Upper lobe of right lung (tissue), 1 donor: ENCODE measurements at regions not wholly inside any gene's neighbourhood (a gene's known extent, or its start where the extent isn't known, plus 50 kb on each side); places are given as distances from the start of the nearest gene placed in this dataset.

Experiments used
- ATAC-seq: fragments of 200-7000 bp; cut with Tn5 transposase; one replicate; pipeline ENCODE4 v1.9.1; 2020; ENCODE audit warnings: mild to moderate bottlenecking, moderate library complexity
- DNase-seq: peaks from one replicate; pipeline ENCODE4 v3.0.0-alpha.2; 2020
- H3K27ac ChIP-seq: fragments of 200-600 bp; one replicate; pipeline ENCODE4 v1.8.0; 2022
- H3K27me3 ChIP-seq: fragments of 200-600 bp; one replicate; pipeline ENCODE4 v1.8.0; 2022; ENCODE audit warnings: mild to moderate bottlenecking
- H3K36me3 ChIP-seq: fragments of 200-600 bp; one replicate; pipeline ENCODE4 v1.8.0; 2022
- H3K4me1 ChIP-seq: fragments of 200-600 bp; one replicate; pipeline ENCODE4 v1.8.0; 2022
- H3K4me3 ChIP-seq: fragments of 200-600 bp; one replicate; pipeline ENCODE4 v1.8.0; 2022; ENCODE audit warnings: mild to moderate bottlenecking
- H3K9me3 ChIP-seq: fragments of 200-600 bp; one replicate; pipeline ENCODE4 v1.8.0; 2022
- CTCF ChIP-seq: fragments of 200-600 bp; IDR thresholded peaks from one replicate; pipeline ENCODE4 v1.8.0; 2022; ENCODE audit warnings: antibody characterized with exemption
- intact Hi-C: fragments of 100-400 bp; cut with DNase I; formaldehyde crosslinking; loops from one replicate; pipeline ENCODE4 v1.11.0; 2022
- donor health status: DM: no; HTN: yes; CAD: no; lungs with severe emphysema.

GRCh38 chr6:21382821-21383449 is 210.6 kb upstream of the SOX4 start:
- Histone ChIP-seq H3K27me3 (no peaks in the 10 kb centered on the region), H3K4me3 (no peak overlapping the region), H3K27ac (no peak overlapping the region), H3K4me1 (no peaks in the 10 kb centered on the region), H3K36me3 (no peaks in the 10 kb centered on the region), H3K9me3 (no peaks in the 10 kb centered on the region)
- DNase-seq (no peak), ATAC-seq (no peak)
- intact Hi-C loops = no loop called here
- no peak for TF ChIP-seq CTCF

- H3K27ac ChIP-seq = no peak overlapping the region
- peak; percentile 13 for ATAC-seq
- no peaks in the 10 kb centered on the region for H3K4me1 ChIP-seq
- H3K4me3 ChIP-seq = no peak overlapping the region
- no peaks in the 10 kb centered on the region for H3K36me3 ChIP-seq
- no peak for DNase-seq
- intact Hi-C loops = no loop called here
- no peaks in the 10 kb centered on the region for H3K27me3 ChIP-seq
- no peak for TF ChIP-seq CTCF
- no peaks in the 10 kb centered on the region for H3K9me3 ChIP-seq
These were observed 210.0 kb upstream of the SOX4 start for GRCh38 chr6:21383450-21384085.

- intact Hi-C loops = no loop called here
- no peaks in the 10 kb centered on the region for H3K27me3 ChIP-seq
- no peaks in the 10 kb centered on the region for H3K9me3 ChIP-seq
- H3K36me3 ChIP-seq = no peaks in the 10 kb centered on the region
- no peak overlapping the region for H3K4me3 ChIP-seq
- H3K4me1 ChIP-seq = no peaks in the 10 kb centered on the region
- ATAC-seq = peak; percentile 57
- TF ChIP-seq CTCF = no peak
- H3K27ac ChIP-seq = peak overlapping the region; percentile 45
- no peak for DNase-seq
These were observed 209.3 kb upstream of the SOX4 start for GRCh38 chr6:21384216-21384615.

- no peaks in the 10 kb centered on the region for H3K4me1 ChIP-seq
- H3K27me3 ChIP-seq = no peaks in the 10 kb centered on the region
- no peak overlapping the region for H3K4me3 ChIP-seq
- H3K9me3 ChIP-seq = no peaks in the 10 kb centered on the region
- intact Hi-C loops = no loop called here
- DNase-seq (no peak), ATAC-seq (no peak)
- TF ChIP-seq CTCF = no peak
- no peaks in the 10 kb centered on the region for H3K36me3 ChIP-seq
- no peak overlapping the region for H3K27ac ChIP-seq
These were observed 206.8 kb upstream of the SOX4 start for GRCh38 chr6:21386744-21387143.

GRCh38 chr6:21390532-21391213 is 202.9 kb upstream of the SOX4 start:
- no peaks in the 10 kb centered on the region for H3K36me3 ChIP-seq
- H3K9me3 ChIP-seq = no peaks in the 10 kb centered on the region
- no peak for TF ChIP-seq CTCF
- DNase-seq (no peak), ATAC-seq (no peak)
- intact Hi-C loops = no loop called here
- no peak overlapping the region for H3K4me3 ChIP-seq
- H3K27ac ChIP-seq = no peak overlapping the region
- H3K27me3 ChIP-seq = no peaks in the 10 kb centered on the region
- no peaks in the 10 kb centered on the region for H3K4me1 ChIP-seq
